ENCODE measurements at regions not wholly inside any gene's neighbourhood (a gene's known extent, or its start where the extent isn't known, plus 50 kb on each side); places are given as distances from the start of the nearest gene placed in this dataset.

DNA sequence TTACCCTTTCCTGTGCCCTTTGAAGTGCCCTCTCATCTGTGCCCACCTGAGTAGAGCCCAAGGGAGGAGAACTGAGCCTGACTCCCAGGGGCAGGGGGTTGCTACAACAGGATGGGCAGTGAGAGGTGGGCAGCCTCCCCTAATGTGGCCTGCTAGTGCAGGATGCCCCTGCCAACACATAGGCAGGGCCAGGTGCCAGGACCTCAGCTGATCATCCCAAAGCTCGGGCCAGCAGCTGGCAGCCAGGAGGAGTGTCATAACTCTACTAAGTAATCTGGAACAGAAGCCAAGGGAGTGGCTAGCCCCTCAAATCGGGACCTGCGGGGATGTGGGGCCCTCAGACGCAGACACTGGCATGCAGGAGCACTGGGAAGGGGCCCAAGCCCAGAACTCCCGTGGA is 208.8 kb upstream of the RAB4A start:
- CTCF ChIA-PET, result no interaction called here
- ATAC-seq, result no peak
- in situ Hi-C loops (cut with HindIII; ENCODE audit: low pct_unique_long_range_greater_than_20kb, low sequenced_read_pairs), result no loop called here

DNA sequence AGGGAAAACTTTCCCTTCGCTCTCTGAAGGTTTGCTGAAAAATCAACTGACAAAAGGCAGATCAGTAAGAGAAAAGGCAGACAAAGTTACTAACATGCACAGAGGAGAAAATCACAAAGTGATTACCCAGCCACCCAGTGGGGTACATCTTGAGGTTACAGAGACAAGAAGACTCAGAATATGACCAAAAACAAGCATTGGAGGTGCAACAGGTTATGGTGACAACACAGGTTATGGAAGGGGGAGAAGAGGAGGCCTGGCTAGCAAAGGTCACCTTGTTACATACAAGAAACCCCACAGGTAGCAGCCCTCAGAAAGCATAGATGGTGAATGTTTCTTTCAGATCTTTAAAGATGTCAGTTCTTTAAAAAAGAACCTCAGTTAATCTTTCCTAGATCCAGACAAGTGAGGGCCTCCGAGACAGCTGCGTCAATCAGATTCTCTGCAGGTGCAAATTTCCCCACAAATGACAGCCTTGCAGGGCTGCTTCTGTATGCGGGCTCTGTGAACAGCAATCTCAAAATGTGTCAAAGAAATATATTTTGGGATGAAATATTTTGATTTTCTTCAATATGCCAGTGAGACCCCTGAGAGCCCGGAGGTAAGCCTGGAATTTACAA is 207.6 kb upstream of the RAB4A start:
- ATAC-seq (no peak), DNase-seq (ENCODE audit: low read depth, low spot score) (no peak)
- in situ Hi-C loops (cut with HindIII; ENCODE audit: low pct_unique_long_range_greater_than_20kb, low sequenced_read_pairs), result no loop called here
- Histone ChIP-seq H3K27ac (ENCODE audit: low read length) (no peak overlapping the region), H3K27me3 (ENCODE audit: control insufficient read depth, insufficient read depth, low read length) (0 out of 2 replicates have a peak, but pooled peaks cover 2% of the 10 kb centered on the region), H3K4me3 (ENCODE audit: low read depth in 2 of 2, low read length in 2 of 2) (no peak overlapping the region), H3K9me3 (ENCODE audit: control insufficient read depth, insufficient read depth, low read depth, low read length) (no peaks in the 10 kb centered on the region), H3K4me1 (ENCODE audit: control insufficient read depth, insufficient read depth, low read length) (no peaks in the 10 kb centered on the region), H3K36me3 (ENCODE audit: control insufficient read depth, insufficient read depth, low read length) (no peaks in the 10 kb centered on the region)
- POLR2A ChIA-PET, result no interaction called here
- intact Hi-C loops (cut with micrococcal nuclease; ENCODE audit: unreplicated experiment), result no loop called here
- no TSS peak for BruUV-seq (replicated peaks)
- CTCF ChIA-PET, result no interaction called here
- no peak for TF ChIP-seq SIN3A (IDR thresholded peaks at IDR 0.05; ENCODE audit: borderline replicate concordance, insufficient read depth, low read depth, low read length)
- TF ChIP-seq POLR2AphosphoS5 (IDR thresholded peaks at IDR 0.05; ENCODE audit: low read depth, low read length), result no peak
- TF ChIP-seq TCF7L2 (IDR thresholded peaks at IDR 0.05; ENCODE audit: low read depth, low read length), result no peak
- no peak for TF ChIP-seq REST (IDR thresholded peaks at IDR 0.05; ENCODE audit: insufficient read depth in 1 of 2, low read depth in 2 of 2, low read length in 1 of 2)
- TF ChIP-seq, protein P1, sequence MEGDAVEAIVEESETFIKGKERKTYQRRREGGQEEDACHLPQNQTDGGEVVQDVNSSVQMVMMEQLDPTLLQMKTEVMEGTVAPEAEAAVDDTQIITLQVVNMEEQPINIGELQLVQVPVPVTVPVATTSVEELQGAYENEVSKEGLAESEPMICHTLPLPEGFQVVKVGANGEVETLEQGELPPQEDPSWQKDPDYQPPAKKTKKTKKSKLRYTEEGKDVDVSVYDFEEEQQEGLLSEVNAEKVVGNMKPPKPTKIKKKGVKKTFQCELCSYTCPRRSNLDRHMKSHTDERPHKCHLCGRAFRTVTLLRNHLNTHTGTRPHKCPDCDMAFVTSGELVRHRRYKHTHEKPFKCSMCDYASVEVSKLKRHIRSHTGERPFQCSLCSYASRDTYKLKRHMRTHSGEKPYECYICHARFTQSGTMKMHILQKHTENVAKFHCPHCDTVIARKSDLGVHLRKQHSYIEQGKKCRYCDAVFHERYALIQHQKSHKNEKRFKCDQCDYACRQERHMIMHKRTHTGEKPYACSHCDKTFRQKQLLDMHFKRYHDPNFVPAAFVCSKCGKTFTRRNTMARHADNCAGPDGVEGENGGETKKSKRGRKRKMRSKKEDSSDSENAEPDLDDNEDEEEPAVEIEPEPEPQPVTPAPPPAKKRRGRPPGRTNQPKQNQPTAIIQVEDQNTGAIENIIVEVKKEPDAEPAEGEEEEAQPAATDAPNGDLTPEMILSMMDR (IDR thresholded peaks at IDR 0.05), result no peak

More for the DNA sequence above, 208.8 kb upstream of the RAB4A start:
- Histone ChIP-seq H3K36me3 (ENCODE audit: control insufficient read depth, insufficient read depth, low read length) (no peaks in the 10 kb centered on the region), H3K27me3 (ENCODE audit: control insufficient read depth, insufficient read depth, low read length) (0 out of 2 replicates have a peak, but pooled peaks cover 2% of the 10 kb centered on the region), H3K4me3 (ENCODE audit: low read depth in 2 of 2, low read length in 2 of 2) (no peak overlapping the region), H3K9me3 (ENCODE audit: control insufficient read depth, insufficient read depth, low read depth, low read length) (no peaks in the 10 kb centered on the region), H3K4me1 (ENCODE audit: control insufficient read depth, insufficient read depth, low read length) (no peaks in the 10 kb centered on the region), H3K27ac (ENCODE audit: low read length) (no peak overlapping the region)
- no TSS peak for BruUV-seq (replicated peaks)
- POLR2A ChIA-PET, result no interaction called here
- TF ChIP-seq TCF7L2 (IDR thresholded peaks at IDR 0.05; ENCODE audit: low read depth, low read length) (no peak), SIN3A (IDR thresholded peaks at IDR 0.05; ENCODE audit: borderline replicate concordance, insufficient read depth, low read depth, low read length) (no peak), POLR2AphosphoS5 (IDR thresholded peaks at IDR 0.05; ENCODE audit: low read depth, low read length) (no peak), REST (IDR thresholded peaks at IDR 0.05; ENCODE audit: insufficient read depth in 1 of 2, low read depth in 2 of 2, low read length in 1 of 2) (no peak)
- TF ChIP-seq, protein P1 (IDR thresholded peaks at IDR 0.05), result no peak
- no peak for DNase-seq (ENCODE audit: low read depth, low spot score)
- intact Hi-C loops (cut with micrococcal nuclease; ENCODE audit: unreplicated experiment), result no loop called here

Measured in Panc1 (cell line).